HG03457 (cell line): ENCODE measurements at regions not wholly inside any gene's neighbourhood (a gene's known extent, or its start where the extent isn't known, plus 50 kb on each side); places are given as distances from the start of the nearest gene placed in this dataset.

ENCODE experiments used
- ATAC-seq: cut with Tn5 transposase; IDR thresholded peaks from one replicate; pipeline ENCODE4 v1.9.1; 2021; ENCODE audit warnings: moderate number of reproducible peaks; ENCODE audit not compliant: unreplicated experiment

DNA sequence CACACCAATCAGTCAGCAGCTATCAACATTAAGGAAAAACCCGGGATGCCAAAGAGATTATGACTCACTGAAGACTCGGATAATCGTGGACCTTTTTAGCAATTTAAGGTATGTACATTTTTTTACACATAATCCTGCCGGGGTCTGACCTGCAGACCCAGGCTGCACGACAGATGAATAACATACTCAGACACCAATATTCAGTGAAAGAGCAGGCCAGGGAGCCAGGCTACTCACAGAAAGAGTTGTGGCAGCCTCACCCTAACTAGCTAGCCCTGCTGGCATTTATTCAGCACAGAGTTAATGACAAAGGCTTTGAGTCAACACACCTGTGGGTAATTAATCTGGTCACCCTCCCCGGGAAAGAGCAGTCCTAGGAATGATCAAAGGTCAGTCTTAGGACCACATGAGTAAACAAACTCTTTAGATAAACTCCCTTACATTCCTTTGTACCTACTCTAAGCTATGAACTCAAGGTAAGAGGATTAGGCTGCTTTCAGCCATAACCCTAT is 727.5 kb downstream of the TBL1XR1 start:
- no peak for ATAC-seq

DNA sequence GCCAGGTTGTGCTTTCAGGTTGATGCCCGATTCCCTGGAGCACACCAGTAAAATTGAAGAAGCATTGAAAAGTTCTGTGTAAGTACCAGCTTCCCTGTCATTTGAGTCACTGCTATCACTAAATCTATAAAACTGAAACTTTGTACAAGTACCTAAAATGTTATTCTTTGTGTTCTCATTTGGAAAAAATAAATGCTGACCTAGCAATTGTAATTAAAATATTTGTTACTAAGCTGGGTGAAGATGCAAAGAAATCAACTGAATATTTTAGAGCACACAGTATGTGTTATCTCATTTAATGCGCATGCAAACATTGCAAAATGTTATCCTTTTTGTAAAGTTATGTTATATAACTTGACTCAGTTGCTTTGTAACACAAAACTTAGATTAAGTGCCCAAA is 733.7 kb downstream of the TBL1XR1 start:
- ATAC-seq = no peak

DNA sequence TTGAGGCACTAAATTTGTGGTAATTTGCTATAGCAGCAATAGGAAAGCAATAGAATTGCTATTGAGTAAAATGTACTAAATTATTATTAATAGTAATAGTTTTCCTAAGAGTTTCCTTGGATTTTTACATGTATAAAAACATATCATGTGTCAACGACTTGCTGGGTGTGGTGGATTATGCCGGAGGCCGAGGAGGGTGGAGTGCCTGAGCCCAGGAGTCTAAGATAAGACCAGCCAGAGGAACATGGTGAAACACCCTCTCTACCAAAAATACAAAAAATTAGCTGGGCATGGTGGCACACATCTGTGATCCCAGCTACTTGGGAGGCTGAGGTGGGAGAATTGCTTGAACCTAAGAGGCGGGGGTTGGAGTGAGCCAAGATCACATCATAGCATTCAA is 749.9 kb downstream of the TBL1XR1 start:
- no peak for ATAC-seq

DNA sequence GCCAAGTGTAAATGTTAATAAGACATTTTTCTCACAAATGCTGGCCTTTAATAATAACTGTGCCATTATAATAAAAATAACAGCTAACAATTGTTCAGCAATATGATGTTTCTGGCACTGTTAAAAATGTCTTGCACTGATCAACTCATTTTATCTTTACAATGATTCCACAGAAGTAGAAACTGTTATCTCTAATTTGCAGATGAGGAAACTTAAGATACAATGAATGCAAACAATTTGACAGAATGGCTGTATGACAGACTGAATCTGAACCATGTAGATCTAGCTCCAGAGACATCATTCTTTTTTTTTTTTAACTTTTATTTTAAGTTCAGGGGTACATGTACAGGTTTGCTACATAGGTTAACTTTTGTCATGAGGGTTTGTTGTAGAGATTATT is 755.0 kb downstream of the TBL1XR1 start:
- no peak for ATAC-seq

DNA sequence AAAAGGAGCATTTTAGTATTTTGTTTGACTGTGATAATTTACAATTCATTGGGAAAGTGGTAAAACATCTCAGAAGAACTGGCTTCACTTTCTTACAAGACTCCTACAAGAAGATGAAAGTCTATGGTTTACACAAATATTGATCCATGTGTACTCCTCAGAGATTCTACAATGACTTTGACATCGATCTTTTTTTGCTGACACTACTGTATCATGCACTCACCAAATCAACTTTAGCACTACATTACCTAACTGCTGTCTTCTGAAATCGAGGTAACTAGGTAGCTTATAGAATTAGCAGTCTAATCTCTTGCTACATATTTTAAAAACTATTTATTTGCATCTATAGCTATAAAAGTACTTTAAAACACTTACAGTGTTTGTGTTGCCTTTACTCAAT is 757.6 kb downstream of the TBL1XR1 start:
- no peak for ATAC-seq

DNA sequence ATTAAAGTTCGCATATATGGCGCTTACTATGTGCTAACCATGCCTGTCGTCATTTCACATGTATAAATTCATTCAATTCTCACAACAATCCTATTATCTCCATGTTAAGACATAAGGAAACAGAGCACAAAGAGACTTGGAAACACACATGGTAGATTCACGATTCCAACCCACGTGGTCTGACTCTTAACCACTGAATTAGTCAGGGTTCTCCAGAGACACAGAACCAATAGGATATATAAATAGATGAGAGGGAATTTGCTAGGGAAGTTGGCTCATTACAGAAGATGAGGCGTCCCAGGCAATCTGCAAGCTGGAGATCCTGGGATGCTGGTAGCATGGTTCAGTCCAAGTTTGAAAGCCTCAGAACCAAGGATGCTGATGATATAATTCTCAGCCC is 765.3 kb downstream of the TBL1XR1 start:
- no peak for ATAC-seq

DNA sequence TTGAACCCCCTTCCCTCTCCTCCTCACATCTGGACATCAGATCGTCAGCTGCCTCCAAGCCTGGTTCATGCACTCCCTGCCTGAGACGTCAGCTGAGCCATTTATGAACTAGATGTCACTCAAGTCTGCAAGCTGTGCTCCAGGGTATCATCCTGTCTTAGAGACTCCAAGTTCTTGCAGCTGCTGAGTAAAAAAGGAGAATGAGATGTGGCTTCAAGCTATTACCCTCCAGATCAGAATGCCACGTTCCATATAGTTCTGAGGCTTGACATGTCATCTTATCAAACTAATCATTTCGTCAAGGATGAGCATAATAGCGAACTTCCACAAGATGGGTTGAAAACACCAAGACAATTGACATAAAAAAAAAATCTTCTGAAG is 766.3 kb downstream of the TBL1XR1 start:
- ATAC-seq = no peak

DNA sequence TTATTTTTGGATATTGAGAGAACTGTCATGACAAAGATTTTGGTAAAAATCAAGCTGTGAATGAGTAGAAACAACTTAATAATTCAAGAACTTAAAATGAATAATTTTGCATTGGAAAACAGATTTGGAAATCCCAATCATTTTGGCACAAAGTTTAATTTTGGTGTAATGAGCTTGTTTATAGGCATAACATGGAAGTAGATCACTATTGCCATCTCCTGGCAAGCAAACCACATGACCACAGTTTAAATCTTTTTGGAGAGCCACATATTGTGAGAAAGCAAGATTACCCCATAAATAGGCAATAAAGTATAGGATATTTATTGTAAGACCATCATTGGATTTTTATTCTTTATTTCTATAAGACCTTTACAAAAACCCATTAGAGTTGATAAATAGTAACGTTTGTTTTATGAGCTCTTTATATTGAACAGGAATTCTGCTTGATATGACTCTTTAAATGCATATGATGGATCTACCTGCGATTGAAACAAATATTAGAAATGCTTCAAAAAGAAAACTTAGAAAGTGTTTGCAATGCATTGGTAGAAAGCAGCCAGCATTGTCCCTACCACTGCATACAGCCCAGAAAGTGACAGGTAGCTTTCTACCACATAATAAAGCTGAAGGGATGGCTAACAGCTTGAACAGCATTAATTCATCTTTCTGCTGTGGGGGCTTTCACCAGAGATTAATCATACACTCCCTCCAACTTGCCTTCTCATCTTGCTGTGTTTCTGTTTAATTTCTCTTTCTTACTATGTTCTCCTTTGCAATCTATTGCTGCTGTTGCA is 766.8 kb downstream of the TBL1XR1 start:
- no peak for ATAC-seq

DNA sequence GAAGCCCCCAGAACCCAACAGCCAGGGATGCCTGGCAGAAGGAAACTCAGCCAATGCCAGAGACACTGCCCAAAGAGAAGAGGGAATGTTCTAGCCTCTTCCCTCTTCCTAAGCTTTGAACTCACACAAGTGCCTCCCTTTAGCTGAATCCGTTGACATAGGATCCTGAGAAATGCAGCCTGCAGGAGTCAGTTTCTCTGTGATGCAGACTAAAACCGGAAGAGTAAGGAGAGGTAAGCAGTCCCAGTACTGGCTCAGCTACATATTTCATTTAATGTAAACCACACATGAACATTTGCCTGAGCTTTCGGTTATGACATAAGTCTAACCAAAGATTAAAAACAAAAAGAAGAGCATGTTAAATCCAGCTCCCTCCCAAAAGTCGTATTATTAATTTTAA is 768.7 kb downstream of the TBL1XR1 start:
- ATAC-seq = no peak

DNA sequence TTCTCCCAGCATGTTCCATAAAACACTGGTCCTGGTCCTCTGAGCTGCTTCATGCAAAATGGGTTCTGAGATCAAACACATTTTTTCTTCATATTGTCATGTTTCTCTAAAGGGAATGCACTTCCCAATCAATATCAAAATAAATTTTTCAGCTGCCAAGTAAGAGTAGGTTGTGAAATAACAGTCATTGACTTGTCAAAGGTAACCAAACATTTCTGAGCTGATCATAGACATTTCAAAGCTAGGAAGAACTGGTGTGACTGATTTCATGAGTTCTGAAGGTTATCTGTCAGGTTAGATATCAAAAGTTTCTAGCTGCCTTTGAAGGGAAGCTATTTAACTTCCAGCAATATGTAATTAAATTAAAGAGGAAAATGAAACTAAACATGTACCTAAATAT is 770.9 kb downstream of the TBL1XR1 start:
- no peak for ATAC-seq

DNA sequence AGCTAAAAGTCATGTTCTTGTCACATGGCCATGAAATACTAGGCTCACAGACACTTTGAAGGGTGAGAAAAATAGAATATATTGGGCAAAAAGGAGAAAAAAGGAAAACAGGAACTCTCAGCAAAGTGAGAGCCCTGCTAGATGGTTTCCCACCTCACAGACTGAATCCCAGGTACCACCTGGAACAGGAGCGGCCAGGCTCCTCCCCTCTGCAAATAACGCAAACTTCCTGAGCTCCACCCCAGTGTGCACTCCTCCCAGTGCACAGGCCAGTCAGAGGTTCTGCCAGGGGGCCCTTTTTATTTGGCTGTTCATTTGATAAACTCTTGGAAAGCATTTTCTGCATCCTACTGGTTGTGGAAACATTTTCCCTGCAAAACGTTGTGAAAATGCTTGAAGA is 780.4 kb downstream of the TBL1XR1 start:
- ATAC-seq = no peak

DNA sequence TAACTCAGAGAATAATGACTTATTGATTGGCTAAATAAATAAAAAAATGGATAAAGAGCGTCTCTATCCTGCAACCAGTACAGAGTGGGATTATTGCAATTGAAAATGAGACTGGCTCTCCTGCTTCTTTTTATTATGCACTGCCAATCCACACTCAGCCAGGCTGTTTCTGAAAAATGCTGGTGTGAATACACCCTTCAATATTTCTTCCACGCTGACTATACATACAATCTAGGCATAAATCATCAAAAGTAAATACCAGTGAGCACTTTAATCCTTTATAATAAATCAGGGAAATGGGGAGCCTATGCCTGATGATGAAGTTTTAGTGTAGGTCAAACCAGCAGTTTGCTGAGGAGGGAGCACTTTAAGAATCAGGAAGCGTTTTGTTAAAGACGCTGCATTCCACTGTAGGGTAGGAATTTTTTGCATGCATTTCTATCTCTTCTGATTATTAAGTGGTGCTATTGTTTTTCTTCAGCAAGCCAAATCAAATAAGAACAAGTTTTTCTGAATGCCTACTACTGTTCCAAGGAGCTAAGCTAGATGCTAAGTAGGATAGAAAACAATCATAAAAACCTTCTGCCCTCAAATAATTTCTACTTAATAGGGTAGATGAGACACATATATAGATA is 781.5 kb downstream of the TBL1XR1 start:
- ATAC-seq = no peak

DNA sequence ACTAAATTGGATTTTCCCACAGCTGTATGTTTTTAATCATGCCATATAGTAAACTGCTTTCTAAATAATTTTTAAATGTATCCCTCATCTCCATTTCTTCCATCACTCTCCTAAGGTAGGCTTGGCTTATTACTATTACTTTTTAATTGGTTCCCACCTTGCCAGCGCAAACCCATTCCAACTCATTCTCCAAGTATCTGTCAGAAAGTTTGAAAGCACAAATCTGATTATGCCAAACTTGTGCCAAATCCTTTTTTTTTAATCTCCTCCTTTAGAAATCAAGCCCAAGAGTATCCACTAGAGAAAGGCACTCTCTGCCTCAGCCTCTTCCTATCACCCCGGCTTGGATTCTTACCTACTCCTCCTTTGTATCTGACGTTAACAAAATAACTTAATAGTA is 784.5 kb downstream of the TBL1XR1 start:
- no peak for ATAC-seq

DNA sequence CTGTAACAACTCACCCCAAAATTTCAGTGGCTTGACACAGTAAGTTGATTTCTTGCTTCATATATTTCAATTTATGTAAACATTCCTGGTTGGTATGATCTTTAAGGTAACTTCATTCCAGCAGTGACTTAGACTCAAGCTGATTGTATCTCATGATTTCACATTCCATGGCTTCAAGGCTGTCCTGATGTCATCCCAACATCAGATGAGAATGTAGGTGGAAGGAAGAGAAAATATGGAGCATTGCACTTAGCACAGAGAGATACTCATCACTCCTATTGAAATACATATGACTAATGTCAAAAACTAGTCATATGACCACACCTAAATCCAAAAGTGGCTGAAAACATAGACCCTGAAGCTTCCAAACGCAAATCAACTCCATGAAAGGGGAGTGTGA is 793.8 kb downstream of the TBL1XR1 start:
- no peak for ATAC-seq

DNA sequence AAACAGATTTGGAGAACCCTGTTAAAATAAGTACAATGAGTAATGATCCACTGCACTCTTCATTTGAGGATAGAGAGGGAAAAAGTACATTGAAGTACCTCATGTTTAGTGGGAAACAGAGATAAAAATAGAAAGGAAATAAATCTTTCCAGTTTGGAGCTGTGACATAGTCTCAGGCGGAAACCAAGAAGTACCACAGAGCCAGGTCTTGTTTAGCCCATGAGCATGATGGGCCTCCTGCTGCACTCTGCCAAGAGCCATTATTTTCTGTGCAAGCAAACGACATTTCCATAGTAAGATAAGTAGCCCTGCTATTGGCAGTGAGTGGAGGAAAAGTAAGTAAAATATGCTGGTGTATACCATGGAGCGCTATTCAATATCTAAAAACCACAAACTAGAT is 796.1 kb downstream of the TBL1XR1 start:
- no peak for ATAC-seq

DNA sequence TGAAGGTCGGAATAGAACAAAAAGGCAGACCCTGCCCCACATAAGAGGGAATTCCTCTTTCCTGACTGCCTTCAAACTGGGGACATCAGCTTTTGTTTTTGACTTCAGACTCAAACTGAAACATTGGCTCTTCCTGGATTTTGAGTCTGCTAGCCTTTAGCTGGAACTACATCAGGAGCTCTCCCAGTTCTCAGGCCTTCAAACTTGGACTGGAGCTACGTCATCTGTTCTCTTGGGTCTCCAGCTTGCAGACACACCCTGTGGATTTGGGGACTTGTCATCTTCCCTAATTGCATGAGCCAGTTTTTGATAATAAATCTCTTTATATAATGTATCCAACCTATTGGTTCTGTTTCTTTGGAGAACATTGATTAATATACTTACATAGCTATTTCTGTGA is 798.1 kb downstream of the TBL1XR1 start:
- no peak for ATAC-seq

DNA sequence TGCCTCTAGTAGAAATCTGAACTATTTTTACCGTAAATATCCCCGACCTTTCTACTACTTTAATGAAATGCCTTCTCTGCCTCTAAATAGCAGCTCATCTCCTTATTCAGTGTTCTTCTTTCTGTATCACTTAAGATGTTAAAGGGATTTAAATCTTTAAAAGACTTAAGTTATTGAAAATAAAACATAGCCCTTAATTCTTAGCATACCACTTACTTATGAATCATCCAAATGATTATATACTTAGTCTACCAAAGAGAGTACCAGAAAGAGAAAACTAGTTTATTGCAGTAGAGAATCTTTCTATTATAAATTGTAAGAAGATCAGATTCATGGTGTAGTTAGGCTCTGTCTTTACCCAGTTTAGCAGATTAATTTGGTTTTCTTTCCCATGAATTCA is 802.0 kb downstream of the TBL1XR1 start:
- ATAC-seq = no peak

DNA sequence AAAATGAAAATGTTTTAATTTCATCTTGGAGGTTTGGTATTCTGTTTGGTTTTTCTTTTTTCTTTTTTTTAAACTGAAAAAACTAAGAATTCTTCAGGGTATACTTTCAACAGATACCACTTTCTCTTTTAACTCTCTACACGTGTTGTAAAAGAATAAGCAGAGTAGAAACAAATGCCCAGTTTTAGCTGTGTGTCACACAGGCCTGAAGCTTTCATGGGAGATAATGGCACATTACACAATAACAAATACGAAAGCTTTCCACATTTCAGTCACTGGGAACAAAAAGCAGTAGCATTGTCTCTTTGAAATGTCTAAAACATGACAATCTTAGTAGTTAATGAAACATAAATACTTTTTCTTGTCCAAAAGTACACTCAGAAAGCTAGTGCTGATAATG is 818.5 kb downstream of the TBL1XR1 start:
- ATAC-seq = no peak

DNA sequence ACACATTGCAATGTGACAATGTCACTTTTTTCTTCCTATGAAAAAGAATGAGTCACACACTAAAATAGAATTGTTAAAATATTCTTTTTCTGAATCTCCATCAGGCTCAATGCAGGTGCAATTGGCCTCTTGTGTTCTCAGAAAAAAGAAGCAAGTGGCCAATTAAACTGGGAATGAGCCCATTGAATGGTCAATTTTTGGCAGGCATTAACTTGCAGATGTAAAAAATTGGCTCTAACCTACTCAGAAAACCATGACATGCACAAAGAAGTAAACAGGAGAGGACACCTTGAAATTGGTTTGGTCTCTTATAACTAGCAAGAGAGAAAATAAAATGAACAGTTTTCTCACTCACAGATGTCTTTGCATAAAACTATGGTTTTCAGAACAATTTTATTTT is 820.8 kb downstream of the TBL1XR1 start:
- no peak for ATAC-seq

DNA sequence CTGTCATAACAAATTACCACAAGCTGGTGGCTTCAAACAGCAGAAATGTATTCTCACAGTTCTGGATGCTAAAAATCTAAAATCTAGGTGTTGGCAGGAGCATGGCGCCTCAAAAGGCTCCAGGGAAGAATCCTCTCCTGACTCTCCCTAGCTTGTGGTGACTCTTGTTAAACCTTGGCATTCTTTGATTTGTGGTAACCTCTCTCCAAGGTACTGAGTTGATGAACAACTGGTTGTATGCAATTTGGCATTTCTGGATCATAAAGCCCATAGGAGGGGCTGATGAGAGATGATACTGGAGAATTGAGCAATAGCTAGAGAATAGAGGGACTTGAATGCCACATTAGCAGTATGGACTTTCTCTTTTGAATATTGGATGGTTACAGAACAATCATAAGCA is 821.8 kb downstream of the TBL1XR1 start:
- ATAC-seq = no peak

DNA sequence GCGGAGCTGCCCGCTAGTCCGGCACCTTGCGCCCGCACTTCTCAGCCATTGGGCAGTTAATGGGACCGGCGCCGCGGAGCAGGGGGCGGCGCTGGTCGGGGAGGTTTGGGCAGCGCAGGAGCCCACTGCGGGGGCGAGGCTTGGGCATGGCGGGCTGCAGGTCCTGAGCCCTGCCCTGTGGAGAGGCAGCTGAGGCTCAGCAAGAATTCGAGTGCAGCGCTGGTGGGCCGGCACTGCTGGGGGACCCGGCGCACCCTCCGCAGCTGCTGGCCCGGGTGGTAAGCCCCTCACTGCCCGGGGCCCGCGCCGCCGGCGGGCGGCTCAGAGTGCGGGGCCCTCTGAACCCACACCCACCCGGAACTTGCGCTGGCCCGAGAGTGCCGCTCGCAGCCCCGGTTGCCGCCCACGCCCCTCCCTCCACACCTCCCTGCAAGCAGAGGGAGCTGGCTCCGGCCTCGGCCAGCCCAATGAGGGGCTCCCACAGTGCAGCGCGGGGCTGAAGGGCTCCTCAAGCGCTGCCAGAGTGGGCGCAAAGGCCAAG is 835.0 kb downstream of the TBL1XR1 start:
- no peak for ATAC-seq

DNA sequence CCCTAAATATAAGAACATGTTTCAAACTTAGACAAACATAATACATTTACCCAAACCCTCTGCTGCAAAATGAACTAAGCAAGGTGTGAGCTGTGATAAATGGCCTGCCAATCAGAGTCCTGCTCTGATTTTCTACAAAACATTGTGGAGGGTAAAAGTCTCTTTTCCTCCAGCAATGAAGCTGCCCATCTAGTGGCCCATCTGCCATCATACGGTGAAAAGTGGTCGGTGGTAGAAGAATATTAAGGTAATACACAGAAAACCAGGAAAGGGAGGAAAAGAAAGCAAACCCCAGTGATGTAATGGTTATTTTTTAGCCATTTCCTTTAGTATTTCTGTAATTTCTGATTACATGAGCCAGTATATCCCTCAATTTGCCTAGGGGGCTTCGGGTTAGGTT is 838.1 kb downstream of the TBL1XR1 start:
- ATAC-seq = no peak
